GM12878 (cell line): ENCODE measurements at regions not wholly inside any gene's neighbourhood (a gene's known extent, or its start where the extent isn't known, plus 50 kb on each side); places are given as distances from the start of the nearest gene placed in this dataset.

Experiments
- ATAC-seq: fragments of 200-7000 bp; cut with Tn5 transposase; 3 replicates; pipeline ENCODE4 v1.9.1; 2020; ENCODE audit warnings: mild to moderate bottlenecking, moderate library complexity
- BruUV-seq: library from RNA; stranded (reverse); fragments of 400-500 nt; replicated peaks from 2 replicates; lab custom pipeline; 2021; lab: Mats Ljungman, UMichigan
- CTCF ChIA-PET: fragments of 300-600 bp; sonication (Branson Sonifier 250); formaldehyde crosslinking; extraction: SDS; loops from one replicate; lab custom pipeline; 2021; ENCODE audit warnings: inconsistent platforms; lab: Yijun Ruan, JAX
- POLR2A ChIA-PET: fragments of 350-600 bp; formaldehyde crosslinking; extraction: SDS; loops from one replicate; lab custom pipeline; 2021; ENCODE audit warnings: inconsistent platforms; lab: Charles Lee
- RAD21 ChIA-PET: fragments of 300-600 bp; sonication (Branson Sonifier 250); formaldehyde crosslinking; loops from one replicate; lab custom pipeline; 2023; ENCODE audit warnings: antibody characterized with exemption; ENCODE audit not compliant: unreplicated experiment; lab: Charles Lee
- SMC1A ChIA-PET: fragments of 300-600 bp; sonication (Branson Sonifier 250); formaldehyde crosslinking; loops from one replicate; lab custom pipeline; 2023; ENCODE audit not compliant: unreplicated experiment, uncharacterized antibody; lab: Charles Lee
- DNase-seq: peaks from one replicate; pipeline ENCODE4 v3.0.0-alpha.2; 2011; ENCODE audit warnings: low read depth, low spot score
- FAIRE-seq: peaks from 3 replicates; lab custom pipeline; 2011; peaks lifted over from hg19 to GRCh38; lab: Jason Lieb, UNC
- H2AFZ ChIP-seq: 2 replicates; pipeline ENCODE4 v1.6.0; 2011; ENCODE audit warnings: low read depth, low read length, control low read depth; ENCODE audit not compliant: control insufficient read depth
- H3K27ac ChIP-seq: 2 replicates; pipeline ENCODE4 v1.5.1; 2011; ENCODE audit warnings: control low read depth; ENCODE audit not compliant: control insufficient read depth, insufficient read depth
- H3K27me3 ChIP-seq, 2 experiments: replicated peaks in 1 of 2; 2 replicates each; pipeline versions ENCODE4 v1.6.0 to v1.6.1; 2011; ENCODE audit warnings: low read length in 1 of 2; ENCODE audit not compliant: control insufficient read depth in 2 of 2, insufficient read depth in 2 of 2
- H3K36me3 ChIP-seq, 2 experiments: 2 replicates each; pipeline ENCODE4 v1.5.1; 2011; ENCODE audit warnings: low read length in 1 of 2; ENCODE audit not compliant: control insufficient read depth in 2 of 2, insufficient read depth in 2 of 2
- H3K4me1 ChIP-seq: 2 replicates; pipeline ENCODE4 v1.6.1; 2011; ENCODE audit warnings: mild to moderate bottlenecking, low read length, moderate library complexity, mixed read lengths; ENCODE audit not compliant: control insufficient read depth, insufficient read depth
- H3K4me2 ChIP-seq: 2 replicates; pipeline ENCODE4 v1.6.0; 2011; ENCODE audit warnings: control low read depth; ENCODE audit not compliant: control insufficient read depth, insufficient read depth
- H3K4me3 ChIP-seq: fragments of 200-600 bp; sonication (generic); 2 replicates; pipeline ENCODE4 v1.5.1; 2016
- H3K79me2 ChIP-seq: 2 replicates; pipeline ENCODE4 v1.6.0; 2011; ENCODE audit warnings: low read length; ENCODE audit not compliant: control insufficient read depth, insufficient read depth
- H3K9ac ChIP-seq: 2 replicates; pipeline ENCODE4 v1.8.0; 2011; ENCODE audit warnings: low read length, control low read depth, mixed read lengths; ENCODE audit not compliant: control insufficient read depth, insufficient read depth
- H3K9me3 ChIP-seq: replicated peaks from 3 replicates; pipeline ENCODE4 v1.5.1; 2011; ENCODE audit warnings: mild to moderate bottlenecking, low read length; ENCODE audit not compliant: control insufficient read depth, insufficient read depth
- H4K20me1 ChIP-seq: 2 replicates; pipeline ENCODE4 v1.6.0; 2011; ENCODE audit not compliant: control insufficient read depth, insufficient read depth
- BHLHE40 ChIP-seq, 2 experiments: fragments of 450-650 bp in 1 of 2; IDR thresholded peaks; 2 replicates each; pipeline ENCODE4 v1.6.1; 2011 to 2017; ENCODE audit warnings: low read depth in 2 of 2, borderline replicate concordance in 1 of 2, improper control_type of control experiment in 1 of 2, low read length in 1 of 2, mild to moderate bottlenecking in 1 of 2
- FOXM1 ChIP-seq: IDR thresholded peaks from 2 replicates; pipeline ENCODE4 v1.6.1; 2012; ENCODE audit warnings: low read depth, mild to moderate bottlenecking, inconsistent platforms, low read length, moderate library complexity
- IKZF1 ChIP-seq: fragments of 450-650 bp; conservative IDR thresholded peaks from 2 replicates; pipeline ENCODE4 v1.6.1; 2017; ENCODE audit warnings: antibody characterized with exemption, mild to moderate bottlenecking
- MYB ChIP-seq: fragments of 150-350 bp; IDR thresholded peaks from 2 replicates; pipeline ENCODE4 v1.6.1; 2014; ENCODE audit warnings: mild to moderate bottlenecking, low read depth, low read length, borderline replicate concordance
- RAD21 ChIP-seq: IDR thresholded peaks from 2 replicates; pipeline ENCODE4 v1.6.1; 2011; ENCODE audit warnings: mild to moderate bottlenecking, low read depth, low read length, moderate library complexity; ENCODE audit not compliant: insufficient read depth
- TCF7 ChIP-seq: IDR thresholded peaks from 2 replicates; pipeline ENCODE4 v1.6.1; 2014; ENCODE audit warnings: antibody characterized with exemption, borderline replicate concordance
- WGBS: methylation state at CpG from one replicate; pipeline ENCODE4 v1.1.6; 2016; ENCODE audit warnings: low lambda C conversion rate; ENCODE audit not compliant: insufficient replicate concordance, insufficient coverage; ENCODE audit errors: missing lambda C conversion rate; 5-methylcytosine and 5-hydroxymethylcytosine counted together
- in situ Hi-C: fragments of 300-500 bp; cut with MboI; formaldehyde crosslinking; loops from 9 replicates; pipeline ENCODE4 v1.14.3; 2018; ENCODE audit warnings: mixed read lengths
- intact Hi-C: fragments of 100-400 bp; cut with micrococcal nuclease; formaldehyde crosslinking; loops from one replicate; pipeline ENCODE4 v1.14.2; 2022; ENCODE audit not compliant: unreplicated experiment
- TF ChIP-seq, protein P1 (sequence below): fragments of 150-350 bp; IDR thresholded peaks from 2 replicates; pipeline ENCODE4 v1.6.1; 2016; ENCODE audit warnings: low read depth, low read length
- TF ChIP-seq, protein P2 (sequence below): IDR thresholded peaks from 2 replicates; pipeline ENCODE4 v1.6.1; 2012; ENCODE audit warnings: low read depth, low read length, improper control_type of control experiment
- TF ChIP-seq, protein P3 (sequence below): fragments of 450-650 bp; IDR thresholded peaks from 2 replicates; pipeline ENCODE4 v1.6.1; 2016; ENCODE audit warnings: mild to moderate bottlenecking

DNA sequence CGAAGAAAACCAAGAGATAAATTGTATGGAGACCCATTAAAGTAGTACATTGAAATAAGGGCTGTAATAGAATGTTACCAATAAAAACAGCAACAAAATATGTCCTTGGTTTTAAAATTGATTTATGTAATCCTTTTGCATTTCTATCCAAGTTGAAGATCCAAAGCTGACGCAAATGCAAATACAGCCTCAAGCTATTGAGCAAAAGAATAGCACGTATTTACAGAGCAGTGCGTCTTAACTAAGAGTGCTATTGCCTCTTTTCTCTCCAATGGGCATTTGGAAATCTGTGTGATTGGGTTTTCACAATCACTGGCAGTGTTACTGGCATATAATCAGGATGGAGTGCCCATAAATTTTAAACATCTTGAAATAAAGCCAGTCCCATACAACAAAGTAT lies 417.4 kb downstream of the TLL1 start:
- intact Hi-C loops: no loop called here
- no peak overlapping the region for H3K4me2 ChIP-seq
- H3K36me3 ChIP-seq: no peaks in the 10 kb centered on the region
- DNase-seq (no peak), ATAC-seq (no peak), FAIRE-seq (no peak)
- in situ Hi-C loops: no loop called here
- no peaks in the 10 kb centered on the region for H3K79me2 ChIP-seq
- no peak overlapping the region for H3K27ac ChIP-seq
- 24% methylated on average over 4 of the region's 4 CpGs for WGBS
- H3K4me1 ChIP-seq: no peaks in the 10 kb centered on the region
- ChIA-PET POLR2A (no interaction called here), CTCF (no interaction called here), SMC1A (interaction anchor here (0.9 kb wide), 1 partner anchor 32 kb away, joined by 3 read pairs; no protein-coding TSS in a partner anchor), RAD21 (no interaction called here)
- H3K27me3 ChIP-seq: no peaks in the 10 kb centered on the region
- no peaks in the 10 kb centered on the region for H4K20me1 ChIP-seq
- no peaks in the 10 kb centered on the region for H3K9me3 ChIP-seq
- no peak overlapping the region for H3K9ac ChIP-seq
- TF ChIP-seq, protein P1, sequence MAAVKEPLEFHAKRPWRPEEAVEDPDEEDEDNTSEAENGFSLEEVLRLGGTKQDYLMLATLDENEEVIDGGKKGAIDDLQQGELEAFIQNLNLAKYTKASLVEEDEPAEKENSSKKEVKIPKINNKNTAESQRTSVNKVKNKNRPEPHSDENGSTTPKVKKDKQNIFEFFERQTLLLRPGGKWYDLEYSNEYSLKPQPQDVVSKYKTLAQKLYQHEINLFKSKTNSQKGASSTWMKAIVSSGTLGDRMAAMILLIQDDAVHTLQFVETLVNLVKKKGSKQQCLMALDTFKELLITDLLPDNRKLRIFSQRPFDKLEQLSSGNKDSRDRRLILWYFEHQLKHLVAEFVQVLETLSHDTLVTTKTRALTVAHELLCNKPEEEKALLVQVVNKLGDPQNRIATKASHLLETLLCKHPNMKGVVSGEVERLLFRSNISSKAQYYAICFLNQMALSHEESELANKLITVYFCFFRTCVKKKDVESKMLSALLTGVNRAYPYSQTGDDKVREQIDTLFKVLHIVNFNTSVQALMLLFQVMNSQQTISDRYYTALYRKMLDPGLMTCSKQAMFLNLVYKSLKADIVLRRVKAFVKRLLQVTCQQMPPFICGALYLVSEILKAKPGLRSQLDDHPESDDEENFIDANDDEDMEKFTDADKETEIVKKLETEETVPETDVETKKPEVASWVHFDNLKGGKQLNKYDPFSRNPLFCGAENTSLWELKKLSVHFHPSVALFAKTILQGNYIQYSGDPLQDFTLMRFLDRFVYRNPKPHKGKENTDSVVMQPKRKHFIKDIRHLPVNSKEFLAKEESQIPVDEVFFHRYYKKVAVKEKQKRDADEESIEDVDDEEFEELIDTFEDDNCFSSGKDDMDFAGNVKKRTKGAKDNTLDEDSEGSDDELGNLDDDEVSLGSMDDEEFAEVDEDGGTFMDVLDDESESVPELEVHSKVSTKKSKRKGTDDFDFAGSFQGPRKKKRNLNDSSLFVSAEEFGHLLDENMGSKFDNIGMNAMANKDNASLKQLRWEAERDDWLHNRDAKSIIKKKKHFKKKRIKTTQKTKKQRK: no peak
- TF ChIP-seq, protein P2, sequence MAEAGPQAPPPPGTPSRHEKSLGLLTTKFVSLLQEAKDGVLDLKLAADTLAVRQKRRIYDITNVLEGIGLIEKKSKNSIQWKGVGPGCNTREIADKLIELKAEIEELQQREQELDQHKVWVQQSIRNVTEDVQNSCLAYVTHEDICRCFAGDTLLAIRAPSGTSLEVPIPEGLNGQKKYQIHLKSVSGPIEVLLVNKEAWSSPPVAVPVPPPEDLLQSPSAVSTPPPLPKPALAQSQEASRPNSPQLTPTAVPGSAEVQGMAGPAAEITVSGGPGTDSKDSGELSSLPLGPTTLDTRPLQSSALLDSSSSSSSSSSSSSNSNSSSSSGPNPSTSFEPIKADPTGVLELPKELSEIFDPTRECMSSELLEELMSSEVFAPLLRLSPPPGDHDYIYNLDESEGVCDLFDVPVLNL: no peak
- TF ChIP-seq IKZF1 (no peak), MYB (no peak), FOXM1 (no peak), BHLHE40 (IDR thresholded peaks at IDR 0.05; ENCODE audit: borderline replicate concordance in 1 of 2, low read depth in 2 of 2, low read length in 1 of 2) (no peak), RAD21 (no peak), TCF7 (no peak)
- TF ChIP-seq, protein P3, sequence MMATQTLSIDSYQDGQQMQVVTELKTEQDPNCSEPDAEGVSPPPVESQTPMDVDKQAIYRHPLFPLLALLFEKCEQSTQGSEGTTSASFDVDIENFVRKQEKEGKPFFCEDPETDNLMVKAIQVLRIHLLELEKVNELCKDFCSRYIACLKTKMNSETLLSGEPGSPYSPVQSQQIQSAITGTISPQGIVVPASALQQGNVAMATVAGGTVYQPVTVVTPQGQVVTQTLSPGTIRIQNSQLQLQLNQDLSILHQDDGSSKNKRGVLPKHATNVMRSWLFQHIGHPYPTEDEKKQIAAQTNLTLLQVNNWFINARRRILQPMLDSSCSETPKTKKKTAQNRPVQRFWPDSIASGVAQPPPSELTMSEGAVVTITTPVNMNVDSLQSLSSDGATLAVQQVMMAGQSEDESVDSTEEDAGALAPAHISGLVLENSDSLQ: no peak
- TF ChIP-seq, all 136 proteins: peak for 0
- H3K4me3 ChIP-seq: no peak overlapping the region
- BruUV-seq: no TSS peak
- no peak overlapping the region for H2AFZ ChIP-seq
